ENCODE measurements at regions not wholly inside any gene's neighbourhood (a gene's known extent, or its start where the extent isn't known, plus 50 kb on each side); places are given as distances from the start of the nearest gene placed in this dataset.

- intact Hi-C loops (cut with micrococcal nuclease), result no loop called here
- ATAC-seq (no peak), DNase-seq (no peak)
Measured at GRCh38 chr6:11633741-11634509, 96.4 kb downstream of the TMEM170B start.

- DNase-seq, result no peak
- intact Hi-C loops (cut with micrococcal nuclease), result no loop called here
- ATAC-seq, result no peak
Measured at GRCh38 chr6:11634948-11635347, 97.4 kb downstream of the TMEM170B start.

DNA sequence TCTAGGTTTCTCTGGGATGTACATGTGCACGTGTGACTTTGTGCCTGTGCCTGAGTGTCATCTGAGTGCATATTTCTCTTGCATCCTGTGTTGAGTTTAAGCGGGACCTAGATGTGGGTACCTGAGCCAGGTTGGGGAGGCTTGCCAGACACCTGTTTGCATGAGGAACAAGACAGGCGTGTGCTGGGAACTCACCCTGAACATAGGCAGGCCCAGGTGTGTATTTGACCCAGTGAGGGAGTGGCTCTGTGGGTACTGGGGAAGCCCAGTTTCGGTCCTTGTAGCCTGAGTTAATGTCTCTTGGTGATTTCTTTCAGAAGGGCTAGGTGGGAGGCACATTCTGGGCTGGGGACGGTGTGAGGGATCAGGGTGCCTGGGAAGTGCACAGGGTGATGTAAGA is 98.6 kb downstream of the TMEM170B start:
- DNase-seq (no peak), ATAC-seq (no peak)
- intact Hi-C loops (cut with micrococcal nuclease), result no loop called here

- intact Hi-C loops (cut with micrococcal nuclease), result no loop called here
- ATAC-seq (no peak), DNase-seq (no peak)
Measured at GRCh38 chr6:11637266-11637665, 99.7 kb downstream of the TMEM170B start.

DNA sequence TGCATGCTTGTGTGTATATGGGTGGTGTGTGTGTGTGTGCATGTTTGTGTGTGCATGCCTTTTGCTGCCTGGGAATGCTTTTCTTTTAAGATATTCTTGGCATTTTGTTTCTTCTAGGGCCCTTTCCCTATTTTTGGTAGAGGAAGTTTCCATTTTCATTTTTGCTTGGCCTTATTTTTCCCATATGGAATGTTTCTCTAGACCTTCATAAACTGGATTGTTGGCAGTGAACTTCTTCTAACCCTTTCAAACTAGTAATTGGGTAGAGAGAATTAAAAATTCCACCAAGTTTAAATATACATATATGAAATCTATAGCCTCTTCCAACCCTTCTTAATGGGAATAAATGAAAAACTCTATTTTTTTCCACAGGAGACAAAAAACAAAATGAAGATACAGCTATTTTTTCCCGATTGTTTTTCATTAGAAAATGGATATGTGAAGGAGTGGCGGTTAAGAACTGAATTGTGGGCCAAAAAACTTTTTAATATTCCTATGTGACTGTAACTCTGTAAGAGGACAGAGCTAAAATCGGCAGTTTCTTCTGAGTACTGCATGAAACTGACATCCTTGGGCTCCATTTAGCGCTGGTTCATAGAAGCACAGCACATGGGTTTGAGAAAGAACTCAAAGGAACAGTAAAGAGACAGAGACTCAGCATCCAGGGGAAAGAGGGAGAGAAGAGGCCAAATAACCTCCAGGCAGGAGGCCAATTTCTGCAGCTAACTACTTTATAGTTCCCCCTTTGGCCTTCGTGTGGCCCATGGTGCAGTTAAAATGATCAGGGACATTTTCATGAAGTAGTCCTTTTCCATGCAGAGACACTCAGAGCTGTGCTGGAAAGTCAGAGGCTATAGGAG is 102.1 kb downstream of the TMEM170B start:
- intact Hi-C loops (cut with micrococcal nuclease), result no loop called here
- no peak for DNase-seq
- ATAC-seq, result no peak

DNA sequence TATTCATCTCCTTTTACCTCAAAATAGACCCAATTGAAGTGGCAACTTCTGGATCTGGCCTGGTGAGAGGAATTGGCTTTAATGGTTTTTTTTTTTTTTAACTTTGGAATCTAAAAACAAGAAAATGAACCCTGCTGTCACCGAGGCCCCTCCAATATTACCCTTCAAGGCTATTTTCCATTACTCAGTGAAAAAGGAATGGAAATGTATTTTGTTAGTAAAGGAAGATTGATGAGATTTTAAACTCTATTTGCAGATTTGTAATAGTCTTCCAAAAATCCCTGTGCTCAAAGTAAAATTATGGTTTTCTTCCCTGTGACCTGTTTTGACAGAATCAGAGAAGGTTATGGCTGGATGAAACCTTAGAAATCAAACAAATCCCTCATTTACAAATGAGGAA is 102.9 kb downstream of the TMEM170B start:
- DNase-seq (no peak), ATAC-seq (no peak)
- intact Hi-C loops (cut with micrococcal nuclease), result no loop called here

DNA sequence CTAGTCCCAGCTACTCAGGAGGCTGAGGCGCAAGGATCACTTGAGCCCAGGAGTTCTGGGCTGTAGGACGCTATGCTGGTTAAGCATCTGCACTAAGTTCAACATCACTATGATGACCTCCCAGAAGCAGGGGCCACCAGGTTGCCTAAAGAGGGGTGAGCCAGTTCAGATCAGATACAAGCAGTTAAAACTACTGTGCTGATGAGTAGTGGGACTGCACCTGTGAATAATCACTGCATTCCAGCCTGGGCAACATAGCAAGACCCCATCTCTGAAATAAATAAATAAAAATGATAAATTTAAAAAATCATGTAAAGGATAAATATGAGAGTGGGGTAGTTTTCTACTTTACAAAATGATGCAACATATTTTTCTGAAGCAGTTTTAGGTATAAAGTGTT is 106.5 kb downstream of the TMEM170B start:
- intact Hi-C loops (cut with micrococcal nuclease), result no loop called here
- ATAC-seq, result no peak
- no peak for DNase-seq

DNA sequence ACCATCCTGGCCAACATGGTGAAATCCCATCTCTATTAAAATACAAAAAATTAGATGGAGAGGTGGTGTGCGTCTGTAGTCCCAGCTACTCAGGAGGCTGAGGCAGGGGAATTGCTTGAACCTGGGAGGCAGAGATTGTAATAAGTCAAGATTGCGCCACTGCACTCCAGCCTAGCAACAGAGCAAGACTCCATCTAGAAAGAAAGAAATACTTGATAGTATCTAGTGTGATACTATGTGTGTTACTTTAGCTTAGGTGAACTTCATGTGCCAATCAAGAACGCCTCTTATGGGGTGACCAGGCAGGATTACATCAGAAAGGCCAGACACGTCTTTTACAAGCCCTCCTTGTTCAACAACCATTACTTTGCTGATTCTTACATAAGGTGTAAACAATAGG is 107.1 kb downstream of the TMEM170B start:
- DNase-seq (no peak), ATAC-seq (no peak)
- intact Hi-C loops (cut with micrococcal nuclease), result no loop called here

DNA sequence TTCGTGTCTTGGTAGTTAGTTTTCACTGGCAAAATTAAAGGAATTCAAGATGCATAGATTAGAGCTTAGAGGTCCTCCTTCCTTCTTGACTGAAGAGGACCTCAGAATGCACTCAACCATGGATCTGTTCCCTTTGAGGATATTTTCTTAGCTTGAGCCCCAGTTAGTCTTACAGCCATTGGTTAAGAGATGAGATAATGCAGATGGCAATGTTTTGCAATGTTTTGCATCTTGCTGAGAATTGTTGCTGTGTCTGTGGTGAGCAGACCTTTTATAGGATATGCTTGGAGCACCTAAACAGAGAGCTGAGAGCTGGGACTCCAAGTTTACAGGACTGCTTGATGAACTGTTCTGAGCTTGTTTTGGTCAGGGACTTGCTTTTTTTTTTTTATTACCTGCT is 107.5 kb downstream of the TMEM170B start:
- intact Hi-C loops (cut with micrococcal nuclease), result no loop called here
- ATAC-seq (no peak), DNase-seq (no peak)

GRCh38 chr6:11648436-11648775 is 110.9 kb downstream of the TMEM170B start:
- no peak for DNase-seq
- ATAC-seq, result no peak
- intact Hi-C loops (cut with micrococcal nuclease), result no loop called here

GRCh38 chr6:11648889-11649288 is 111.3 kb downstream of the TMEM170B start:
- intact Hi-C loops (cut with micrococcal nuclease), result no loop called here
- DNase-seq, result no peak

GRCh38 chr6:11650025-11650696 is 112.6 kb downstream of the TMEM170B start:
- intact Hi-C loops (cut with micrococcal nuclease), result no loop called here
- ATAC-seq (peak; percentile 74), DNase-seq (peak; percentile 39)

More at GRCh38 chr6:11648889-11649288, 111.3 kb downstream of the TMEM170B start:
- no peak for ATAC-seq

DNA sequence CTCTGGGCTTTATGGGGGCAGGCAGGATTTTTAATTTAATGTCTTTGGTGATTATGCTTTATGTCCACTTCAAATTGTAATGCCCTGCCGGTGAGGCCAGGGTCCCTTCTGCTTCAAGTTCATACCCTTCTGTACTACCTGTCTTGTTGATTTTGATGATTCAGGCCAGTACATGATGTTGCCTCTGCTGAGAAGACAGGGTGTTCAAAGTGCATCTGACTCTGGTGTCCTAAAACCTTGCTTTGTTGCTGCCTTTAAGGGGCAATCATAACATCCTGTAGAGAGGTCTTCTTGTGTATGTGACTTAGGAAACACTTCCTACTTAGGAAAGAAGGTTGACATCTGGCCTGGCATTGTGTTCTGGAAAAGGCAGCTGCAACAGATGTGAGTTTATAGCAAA is 113.2 kb downstream of the TMEM170B start:
- intact Hi-C loops (cut with micrococcal nuclease), result no loop called here
- DNase-seq, result no peak
- ATAC-seq, result no peak

- no peak for DNase-seq
- peak; percentile 47 for ATAC-seq
- intact Hi-C loops (cut with micrococcal nuclease), result no loop called here
Measured at GRCh38 chr6:11653028-11653583, 115.6 kb downstream of the TMEM170B start.

- ATAC-seq (no peak), DNase-seq (no peak)
- intact Hi-C loops (cut with micrococcal nuclease), result no loop called here
Measured at GRCh38 chr6:11654876-11655275, 117.3 kb downstream of the TMEM170B start.

- DNase-seq (no peak), ATAC-seq (no peak)
- intact Hi-C loops (cut with micrococcal nuclease), result no loop called here
Measured at GRCh38 chr6:11656491-11656890, 118.9 kb downstream of the TMEM170B start.

GRCh38 chr6:11659757-11660156 is 118.8 kb downstream of the ADTRP start:
- no peak for ATAC-seq
- intact Hi-C loops (cut with micrococcal nuclease), result no loop called here
- no peak for DNase-seq

DNA sequence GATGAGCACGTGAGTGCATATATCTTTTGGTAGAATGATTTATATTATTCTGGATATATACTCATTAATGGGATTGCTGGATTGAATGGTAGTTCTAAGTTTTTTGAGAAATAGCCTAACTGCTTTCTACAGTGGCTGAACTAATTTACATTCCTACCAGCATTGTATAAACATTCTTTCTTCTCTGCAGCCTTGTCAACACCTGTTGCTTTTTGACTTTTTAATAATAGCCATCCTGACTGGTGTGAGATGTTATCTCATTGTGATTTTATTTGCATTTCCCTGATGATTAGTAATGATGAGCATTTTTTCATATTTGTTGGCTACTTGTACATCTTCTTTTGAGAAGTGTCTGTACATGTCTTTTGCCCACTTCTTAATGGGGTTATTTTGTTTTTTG is 116.3 kb downstream of the ADTRP start:
- intact Hi-C loops (cut with micrococcal nuclease), result no loop called here
- DNase-seq, result no peak
- no peak for ATAC-seq

DNA sequence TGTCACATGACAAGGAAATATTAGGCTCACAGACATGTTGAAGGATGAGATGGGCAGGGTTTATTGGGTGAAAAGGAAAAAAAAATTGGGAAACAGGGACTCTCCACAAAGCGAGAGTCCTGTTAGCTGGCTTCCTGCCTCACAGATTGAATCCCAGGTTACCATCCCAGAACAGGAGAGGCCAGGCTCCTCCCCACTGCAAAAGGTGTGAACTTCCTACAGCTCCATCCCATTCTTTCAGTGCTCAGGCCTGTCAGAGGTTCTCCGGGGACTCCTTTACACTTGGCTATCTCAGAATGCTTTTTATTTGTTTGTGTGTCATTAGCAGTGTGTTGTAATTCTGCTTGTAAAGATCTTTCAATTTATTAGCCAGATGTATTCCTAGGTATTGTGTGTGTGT is 115.1 kb downstream of the ADTRP start:
- intact Hi-C loops (cut with micrococcal nuclease), result no loop called here
- ATAC-seq, result no peak
- DNase-seq, result no peak
